Stimulated activated CD4-positive, alpha-beta T cell treated with anti-CD3 and anti-CD28 coated beads, Interleukin-12 subunit alpha, Interleukin-12 subunit beta, amount 100 ng/mL, for 48 hours (primary cell): ENCODE measurements at regions not wholly inside any gene's neighbourhood (a gene's known extent, or its start where the extent isn't known, plus 50 kb on each side); places are given as distances from the start of the nearest gene placed in this dataset.

Experiments
- DNase-seq, 3 donors: peaks; one replicate each; pipeline ENCODE4 v3.0.0-alpha.2; 2020; ENCODE audit warnings: low read depth in 2 of 3, low spot score in 1 of 3

DNA sequence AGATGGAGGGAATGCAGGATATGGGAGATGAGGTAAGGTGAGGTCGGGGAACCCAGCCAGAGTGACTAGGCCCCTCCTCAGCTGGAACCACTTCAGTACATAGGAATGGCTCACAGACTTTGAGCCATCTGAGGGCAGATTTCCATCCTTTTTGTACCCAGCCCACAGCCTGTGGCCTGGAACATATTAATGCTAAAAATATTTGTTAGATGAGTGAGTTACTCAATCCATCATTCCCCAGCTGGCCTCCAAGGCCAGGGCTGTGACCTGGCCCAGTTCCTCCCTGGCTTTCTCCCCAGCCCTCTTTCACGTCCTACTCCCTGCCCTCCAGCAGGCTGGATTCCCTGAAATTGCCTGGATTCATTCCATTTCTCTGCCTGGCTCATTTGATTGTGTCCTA, 57.2 kb upstream of the PRDM11 start:
- DNase-seq, result no peak

- DNase-seq, result no peak
These were observed 56.6 kb upstream of the PRDM11 start for GRCh38 chr11:45089676-45090499.

GRCh38 chr11:45090607-45091006, 55.8 kb upstream of the PRDM11 start:
- no peak for DNase-seq

DNA sequence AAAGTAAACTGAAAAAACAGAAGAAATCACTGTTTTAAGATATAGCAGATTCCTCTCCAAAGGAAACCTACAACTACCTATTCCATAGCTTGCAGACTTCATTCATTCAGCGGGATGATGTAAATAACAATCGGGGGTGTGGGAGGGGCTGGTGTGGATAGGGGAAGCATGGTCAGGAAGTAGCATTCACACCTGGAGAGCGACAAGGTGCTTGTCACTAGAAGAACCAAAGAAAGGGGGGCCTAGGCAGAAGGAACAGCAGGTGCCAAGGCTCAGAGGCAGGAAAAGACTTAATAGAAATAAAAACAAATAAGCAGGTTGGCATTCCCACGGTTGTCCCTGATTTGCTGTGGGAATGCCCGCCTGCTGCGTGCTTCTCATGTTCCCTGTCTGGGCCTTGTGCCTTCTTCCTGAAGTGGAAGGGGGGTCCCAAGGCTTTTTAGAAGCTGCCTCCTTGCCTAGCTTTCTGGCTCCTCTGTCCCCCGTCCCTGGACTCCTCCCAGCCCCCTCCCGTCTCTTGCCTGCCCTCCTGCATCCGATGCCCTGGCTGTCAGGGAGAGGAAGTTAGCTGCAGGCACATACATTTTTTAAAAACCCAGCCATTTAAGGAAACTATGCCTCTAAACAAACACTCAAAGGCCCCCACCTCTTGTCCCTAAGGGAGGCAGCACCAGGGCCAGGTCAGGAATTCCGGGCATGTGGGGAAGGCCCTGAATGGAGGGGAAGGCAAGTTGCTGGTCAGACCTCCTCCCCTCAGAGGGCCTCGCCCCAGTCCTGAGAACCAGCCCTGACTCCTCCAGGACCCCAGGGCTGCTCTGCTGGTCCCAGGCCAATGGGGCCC, 54.7 kb upstream of the PRDM11 start:
- DNase-seq, result no peak

DNA sequence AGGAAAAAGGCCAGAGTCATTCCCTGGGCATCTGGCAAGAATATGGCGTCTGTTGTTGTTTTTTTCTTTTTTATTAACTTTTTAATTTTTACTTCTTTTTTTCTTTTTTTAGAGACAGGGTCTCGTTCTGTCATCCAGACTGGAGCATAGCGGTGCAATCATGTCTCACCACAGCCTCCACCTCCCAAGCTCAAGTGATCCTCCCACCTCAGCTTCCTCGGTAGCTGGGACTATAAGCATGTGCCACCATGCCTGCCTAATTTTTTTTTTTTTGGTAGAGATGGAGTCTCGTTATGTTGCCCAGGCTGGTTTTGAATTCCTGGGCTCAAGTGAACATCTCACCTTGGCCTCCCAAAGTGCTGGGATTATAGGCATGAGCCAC, 54.0 kb upstream of the PRDM11 start:
- DNase-seq, result no peak

GRCh38 chr11:45092901-45093760, 53.3 kb upstream of the PRDM11 start:
- DNase-seq, result no peak

- no peak for DNase-seq
These were observed 52.5 kb upstream of the PRDM11 start for GRCh38 chr11:45093761-45094455.

- no peak for DNase-seq
These were observed 51.3 kb upstream of the PRDM11 start for GRCh38 chr11:45094958-45095690.

DNA sequence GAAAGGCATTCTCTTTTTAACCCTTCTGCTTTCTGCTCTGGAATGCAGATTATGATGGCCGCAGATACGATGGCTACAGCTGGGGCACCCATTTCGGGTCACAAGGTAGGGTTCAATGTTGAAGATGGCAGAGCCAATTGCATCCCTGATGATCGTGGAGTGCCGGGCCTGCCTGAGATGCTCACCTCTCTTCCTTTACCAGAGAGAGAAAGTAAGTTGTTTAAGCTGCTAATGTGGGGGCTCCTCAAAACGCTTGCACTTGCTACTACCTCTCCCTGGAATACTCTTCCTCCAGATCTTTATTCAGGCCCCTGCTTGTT, 50.8 kb upstream of the PRDM11 start:
- DNase-seq, result no peak

DNA sequence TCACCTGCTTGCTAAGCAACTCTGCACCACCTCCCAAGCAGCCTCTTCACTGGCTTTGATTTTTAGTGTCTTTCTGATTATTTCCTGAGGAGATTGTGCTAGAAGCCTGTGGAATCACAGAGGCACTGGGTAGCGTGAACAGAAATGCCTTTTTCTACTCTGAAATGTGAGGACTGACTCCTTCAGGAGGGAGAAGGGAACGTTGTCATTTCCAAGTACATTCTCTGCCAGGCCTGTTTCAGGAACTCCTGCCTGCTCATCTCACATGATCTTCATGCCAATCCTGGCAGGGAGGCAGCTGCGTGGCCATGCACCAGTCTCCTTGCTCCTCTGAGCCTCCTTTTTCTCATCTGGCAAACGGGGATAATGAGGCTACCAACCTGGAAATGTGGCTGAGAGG, 49.8 kb upstream of the PRDM11 start:
- no peak for DNase-seq
